GM21526 (cell line): ENCODE measurements at regions not wholly inside any gene's neighbourhood (a gene's known extent, or its start where the extent isn't known, plus 50 kb on each side); places are given as distances from the start of the nearest gene placed in this dataset.
"Not testable (repeated sequence)": the region's sequence is repeated elsewhere in the genome, so short reads cannot be mapped to it uniquely, and the experiment has no call there.

Source experiments
- ATAC-seq: cut with Tn5 transposase; IDR thresholded peaks from one replicate; pipeline ENCODE4 v1.9.1; 2021; ENCODE audit warnings: moderate library complexity; ENCODE audit not compliant: unreplicated experiment, low FRiP score

GRCh38 chr13:83498481-83499190, 383.6 kb downstream of the SLITRK1 start:
- no peak for ATAC-seq

GRCh38 chr13:83498045-83498444, 384.2 kb downstream of the SLITRK1 start:
- ATAC-seq: no peak

GRCh38 chr13:83496501-83496900, 385.8 kb downstream of the SLITRK1 start:
- ATAC-seq: no peak

- ATAC-seq: no peak
Measured at GRCh38 chr13:83485101-83485500, 397.2 kb downstream of the SLITRK1 start.

- no peak for ATAC-seq
Measured at GRCh38 chr13:83471011-83471410, 411.3 kb downstream of the SLITRK1 start.

GRCh38 chr13:83470133-83470797, 412.0 kb downstream of the SLITRK1 start:
- no peak for ATAC-seq

GRCh38 chr13:83453723-83454122, 428.6 kb downstream of the SLITRK1 start:
- ATAC-seq: no peak

- no peak for ATAC-seq
Measured at GRCh38 chr13:83453300-83453699, 429.0 kb downstream of the SLITRK1 start.

GRCh38 chr13:83452292-83452950, 429.9 kb downstream of the SLITRK1 start:
- no peak for ATAC-seq

GRCh38 chr13:83450591-83450990, 431.7 kb downstream of the SLITRK1 start:
- ATAC-seq: no peak

- ATAC-seq: no peak
Measured at GRCh38 chr13:83449668-83450395, 432.4 kb downstream of the SLITRK1 start.

GRCh38 chr13:83440465-83440864, 441.8 kb downstream of the SLITRK1 start:
- ATAC-seq: no peak

- not testable (repeated sequence) for ATAC-seq
Measured at GRCh38 chr13:83439464-83439863, 442.8 kb downstream of the SLITRK1 start.

- ATAC-seq: no peak
Measured at GRCh38 chr13:83423861-83424260, 458.4 kb downstream of the SLITRK1 start.

- ATAC-seq: no peak
Measured at GRCh38 chr13:83423381-83423780, 458.9 kb downstream of the SLITRK1 start.

- no peak for ATAC-seq
Measured at GRCh38 chr13:83414393-83414792, 467.9 kb downstream of the SLITRK1 start.

GRCh38 chr13:83386609-83387008, 495.7 kb downstream of the SLITRK1 start:
- ATAC-seq: no peak

- ATAC-seq: no peak
Measured at GRCh38 chr13:83378908-83379307, 503.4 kb downstream of the SLITRK1 start.

GRCh38 chr13:83377491-83377890, 504.8 kb downstream of the SLITRK1 start:
- ATAC-seq: no peak

- no peak for ATAC-seq
Measured at GRCh38 chr13:83372786-83373185, 509.5 kb downstream of the SLITRK1 start.

- no peak for ATAC-seq
Measured at GRCh38 chr13:83365723-83366122, 516.6 kb downstream of the SLITRK1 start.
